HG03139 (cell line): ENCODE measurements at regions not wholly inside any gene's neighbourhood (a gene's known extent, or its start where the extent isn't known, plus 50 kb on each side); places are given as distances from the start of the nearest gene placed in this dataset.
"Not testable (repeated sequence)": the region's sequence is repeated elsewhere in the genome, so short reads cannot be mapped to it uniquely, and the experiment has no call there.

Experiments used
- ATAC-seq: cut with Tn5 transposase; IDR thresholded peaks from one replicate; pipeline ENCODE4 v1.9.1; 2021; ENCODE audit not compliant: unreplicated experiment

DNA sequence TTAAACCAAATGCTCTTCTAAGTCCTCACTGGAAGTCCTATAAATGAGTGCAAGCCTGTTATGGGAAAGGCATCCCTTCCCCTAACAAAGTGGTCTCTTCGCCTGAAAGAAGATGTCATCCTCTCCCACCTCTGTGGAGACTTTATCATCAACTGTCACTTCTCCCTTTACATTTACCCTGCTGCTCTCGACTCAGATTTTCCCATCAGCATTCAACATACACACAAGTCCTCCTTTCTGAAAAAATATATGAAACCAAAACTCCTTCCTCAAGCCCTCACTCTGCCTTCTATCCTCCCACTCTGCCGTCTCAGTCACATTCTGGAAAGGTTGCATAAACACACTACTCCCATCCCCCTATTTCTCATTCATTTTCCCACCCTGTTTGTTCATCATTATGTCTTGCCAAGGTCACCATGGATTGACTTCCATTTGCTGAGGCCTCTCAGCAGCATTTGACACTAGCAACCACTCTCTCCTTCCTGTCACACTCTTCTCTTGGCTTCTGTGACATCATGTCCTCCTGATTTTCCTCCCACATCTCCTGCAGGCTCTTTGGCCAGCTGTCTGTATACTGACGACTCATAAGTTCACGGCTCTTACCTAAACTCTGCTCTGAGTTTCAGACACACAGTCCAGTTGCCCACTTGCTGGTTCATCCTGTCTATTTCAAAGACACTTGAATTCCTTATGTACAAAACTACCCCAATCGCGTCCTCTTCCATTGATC, 70.3 kb upstream of the SMAD3 start:
- ATAC-seq = no peak

DNA sequence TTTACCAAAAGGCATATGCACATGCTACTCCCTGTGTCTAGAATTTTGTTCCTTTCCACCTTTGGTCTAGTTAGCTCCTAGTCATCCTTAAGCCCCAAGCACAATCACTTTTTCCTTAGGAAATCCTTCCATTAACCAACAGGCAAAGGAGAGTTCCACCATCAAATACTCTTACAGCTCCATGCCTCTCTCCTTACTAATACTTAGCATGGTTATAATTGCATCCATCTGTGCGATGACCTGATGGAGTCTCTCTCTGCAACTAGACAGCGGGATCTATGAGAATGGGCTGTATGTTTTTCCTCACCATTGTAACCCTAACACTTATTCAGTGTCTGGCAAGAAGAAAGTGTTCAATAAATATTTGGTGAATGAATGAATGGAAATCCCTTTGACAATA, 69.3 kb upstream of the SMAD3 start:
- no peak for ATAC-seq

DNA sequence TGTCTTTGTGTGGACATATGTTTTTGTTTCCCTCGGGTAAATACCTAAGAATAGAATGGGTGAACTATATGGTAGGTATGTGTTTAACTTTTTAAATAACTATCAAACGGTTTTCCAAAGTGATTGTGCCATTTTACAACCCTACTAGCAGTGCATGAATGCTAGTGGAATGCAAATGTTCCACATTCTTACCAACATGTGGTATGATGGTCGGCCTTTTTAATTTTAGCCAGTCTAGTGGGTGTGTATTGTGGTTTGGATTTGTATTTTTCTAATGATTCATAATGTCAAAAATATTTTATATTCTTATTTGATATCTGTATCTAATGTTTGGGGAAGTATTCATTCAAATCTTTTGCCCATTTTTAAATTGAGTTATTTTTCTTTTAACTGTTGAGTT, 68.2 kb upstream of the SMAD3 start:
- no peak for ATAC-seq

DNA sequence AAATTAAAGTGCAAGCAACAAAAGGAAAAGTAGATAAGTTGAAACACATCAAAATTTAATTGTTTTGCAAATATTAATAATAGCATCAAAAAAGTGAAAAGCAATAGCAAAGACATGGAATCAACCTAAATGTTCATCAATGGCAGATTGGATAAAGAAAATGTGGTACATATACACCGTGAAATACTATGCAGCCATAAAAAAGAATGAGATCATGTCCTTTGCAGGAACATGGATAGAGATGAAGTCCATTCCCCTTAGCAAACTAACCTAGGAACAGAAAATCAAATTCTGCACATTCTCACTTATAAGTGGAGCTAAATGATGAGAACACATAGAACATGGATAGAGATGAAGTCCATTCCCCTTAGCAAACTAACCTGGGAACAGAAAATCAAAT, 67.2 kb upstream of the SMAD3 start:
- ATAC-seq = not testable (repeated sequence)

DNA sequence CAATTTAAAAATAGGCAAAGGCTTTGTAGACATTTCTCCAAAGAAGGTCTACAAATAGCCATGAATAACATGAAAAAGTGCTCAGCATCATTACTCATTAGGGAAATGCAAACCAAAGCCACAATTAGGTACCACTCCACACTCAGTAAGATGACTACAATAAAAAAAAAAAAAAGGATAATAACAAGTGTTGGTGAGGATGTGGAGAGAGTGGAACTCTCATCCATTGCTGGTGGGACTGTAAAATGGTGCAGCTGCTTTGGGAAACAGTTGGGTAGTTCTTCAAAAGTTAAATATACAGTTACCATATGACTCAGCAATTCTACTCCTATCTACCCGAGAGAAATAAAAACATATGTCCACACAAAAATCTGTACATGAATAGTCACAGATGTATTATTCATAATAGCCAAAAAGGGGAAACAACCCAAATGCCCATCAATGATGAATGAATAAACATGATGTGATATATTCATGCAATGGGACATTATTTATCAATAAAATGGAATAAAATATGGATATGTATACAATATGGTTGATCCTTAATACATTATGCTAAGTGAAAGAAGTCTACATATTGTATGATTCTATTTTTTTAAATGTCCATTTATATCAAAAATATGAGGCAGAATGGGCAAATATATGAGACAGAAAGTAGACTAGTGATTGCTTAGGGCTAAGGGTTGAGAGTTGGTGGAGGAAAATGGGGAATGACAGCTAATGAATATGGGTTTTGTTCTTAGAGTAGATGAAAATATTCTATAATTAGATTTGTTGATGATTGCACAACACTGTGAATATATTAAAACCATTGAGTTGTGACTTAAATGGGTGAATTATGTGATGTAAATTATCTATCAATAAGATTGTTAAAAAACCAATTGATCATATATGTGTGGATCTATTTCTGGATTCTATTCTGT, 66.1 kb upstream of the SMAD3 start:
- ATAC-seq = no peak

DNA sequence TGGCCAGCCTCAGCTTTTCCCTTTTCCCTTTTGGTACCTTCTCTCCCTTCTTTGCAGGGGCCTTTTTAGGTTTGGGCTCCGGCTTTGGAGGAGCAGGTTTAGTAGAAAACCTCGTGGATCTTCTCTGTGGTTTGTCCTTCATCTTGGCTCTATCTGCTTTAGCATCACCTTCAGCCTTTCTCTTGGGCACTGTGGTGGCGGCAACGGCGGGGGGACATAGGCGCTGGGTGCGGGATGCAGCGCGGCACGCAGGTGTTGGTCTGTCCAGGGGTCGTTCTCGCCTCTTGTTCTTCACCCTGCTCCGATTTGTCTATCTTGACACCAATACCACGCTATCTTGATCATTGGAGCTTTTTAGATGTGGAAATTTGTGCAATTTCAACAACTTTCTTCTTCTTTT, 64.5 kb upstream of the SMAD3 start:
- ATAC-seq = no peak

DNA sequence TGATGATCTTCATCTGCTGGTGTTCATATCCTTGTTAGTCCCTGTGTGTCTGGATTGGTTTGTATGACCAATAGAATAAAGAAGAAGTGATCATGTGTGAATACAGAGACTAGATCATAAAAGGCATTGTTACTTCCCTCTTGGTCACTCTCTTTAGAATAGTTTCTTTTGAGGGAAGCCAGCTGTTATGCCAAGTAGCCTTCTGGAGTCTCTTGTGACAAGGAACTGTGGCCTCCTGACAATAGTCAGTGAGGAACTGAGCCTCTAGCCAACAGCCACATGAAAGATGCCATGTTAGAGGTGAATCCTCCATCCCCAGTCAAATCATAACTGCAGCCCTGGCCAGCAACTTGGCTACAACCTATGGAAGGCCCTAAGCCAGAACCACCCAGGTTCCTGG, 63.0 kb upstream of the SMAD3 start:
- ATAC-seq = no peak

DNA sequence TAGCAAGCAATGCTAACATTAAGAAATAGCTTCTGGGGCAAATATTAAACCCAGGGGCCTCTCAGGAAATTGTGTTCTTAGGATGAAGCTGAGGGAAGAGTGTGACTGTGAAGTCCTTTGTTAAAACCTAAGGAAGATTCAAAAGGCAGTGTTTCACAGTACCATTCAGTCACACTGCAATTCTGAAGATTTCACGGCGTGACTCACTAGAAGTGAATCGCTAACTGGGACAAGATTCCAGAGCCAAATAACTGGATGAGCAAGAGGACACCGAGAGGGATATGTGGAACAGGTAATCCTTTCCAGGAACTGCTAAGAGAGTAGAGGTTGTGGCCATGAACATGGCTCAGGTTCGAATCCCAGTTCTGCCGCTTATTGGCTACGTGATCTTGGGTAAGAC, 61.8 kb upstream of the SMAD3 start:
- ATAC-seq = no peak

DNA sequence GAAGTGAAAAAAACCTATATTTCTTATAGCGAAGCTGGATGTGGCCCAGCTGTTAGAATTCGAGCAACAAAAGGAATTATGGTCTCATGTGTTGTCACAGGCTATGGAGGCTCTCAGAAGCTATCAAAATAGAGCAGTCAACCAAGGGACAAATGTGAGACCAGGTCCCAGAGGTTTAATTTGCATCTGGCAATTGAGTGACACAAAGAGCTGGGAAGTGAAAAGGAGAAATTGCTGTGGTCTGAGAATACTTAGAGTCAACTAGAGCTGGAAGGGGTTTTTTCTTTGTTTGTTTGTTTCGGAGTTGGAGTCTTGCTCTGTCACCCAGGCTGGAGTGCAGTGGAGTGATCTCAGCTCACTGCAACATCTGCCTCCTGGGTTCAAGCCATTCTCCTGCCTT, 61.3 kb upstream of the SMAD3 start:
- ATAC-seq = no peak

DNA sequence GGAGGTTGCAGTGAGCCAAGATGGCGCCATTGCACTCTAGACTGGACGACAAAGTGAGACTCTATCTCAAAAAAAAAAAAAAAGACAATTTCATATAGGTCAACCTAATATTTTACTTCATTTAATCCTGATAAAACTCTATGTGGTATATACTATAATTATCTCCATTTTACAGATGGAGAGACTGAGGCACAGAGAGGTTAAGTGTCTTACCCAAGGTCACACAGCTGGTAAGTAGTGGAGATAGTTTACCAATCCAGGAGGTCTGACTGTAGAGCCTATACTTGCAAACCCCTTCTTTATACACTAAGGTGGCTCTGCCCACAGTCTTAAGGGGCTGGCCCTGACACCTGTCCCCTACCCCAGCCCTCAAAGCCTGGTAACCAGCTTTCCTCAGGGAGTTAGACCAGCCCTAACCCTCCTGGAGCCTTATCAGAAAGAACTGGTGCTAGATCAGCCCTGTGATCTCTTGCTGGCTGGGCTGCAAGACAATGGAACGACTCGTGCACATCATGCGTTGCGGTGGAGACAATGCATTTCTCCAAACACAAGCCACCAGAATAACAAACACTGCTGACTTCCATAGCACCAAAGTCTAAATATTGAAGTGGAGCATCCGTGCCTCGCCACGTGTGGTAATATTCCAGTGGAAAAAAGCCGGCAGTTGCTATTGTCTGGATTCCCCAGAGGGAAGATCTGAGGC, 60.0 kb upstream of the SMAD3 start:
- no peak for ATAC-seq

DNA sequence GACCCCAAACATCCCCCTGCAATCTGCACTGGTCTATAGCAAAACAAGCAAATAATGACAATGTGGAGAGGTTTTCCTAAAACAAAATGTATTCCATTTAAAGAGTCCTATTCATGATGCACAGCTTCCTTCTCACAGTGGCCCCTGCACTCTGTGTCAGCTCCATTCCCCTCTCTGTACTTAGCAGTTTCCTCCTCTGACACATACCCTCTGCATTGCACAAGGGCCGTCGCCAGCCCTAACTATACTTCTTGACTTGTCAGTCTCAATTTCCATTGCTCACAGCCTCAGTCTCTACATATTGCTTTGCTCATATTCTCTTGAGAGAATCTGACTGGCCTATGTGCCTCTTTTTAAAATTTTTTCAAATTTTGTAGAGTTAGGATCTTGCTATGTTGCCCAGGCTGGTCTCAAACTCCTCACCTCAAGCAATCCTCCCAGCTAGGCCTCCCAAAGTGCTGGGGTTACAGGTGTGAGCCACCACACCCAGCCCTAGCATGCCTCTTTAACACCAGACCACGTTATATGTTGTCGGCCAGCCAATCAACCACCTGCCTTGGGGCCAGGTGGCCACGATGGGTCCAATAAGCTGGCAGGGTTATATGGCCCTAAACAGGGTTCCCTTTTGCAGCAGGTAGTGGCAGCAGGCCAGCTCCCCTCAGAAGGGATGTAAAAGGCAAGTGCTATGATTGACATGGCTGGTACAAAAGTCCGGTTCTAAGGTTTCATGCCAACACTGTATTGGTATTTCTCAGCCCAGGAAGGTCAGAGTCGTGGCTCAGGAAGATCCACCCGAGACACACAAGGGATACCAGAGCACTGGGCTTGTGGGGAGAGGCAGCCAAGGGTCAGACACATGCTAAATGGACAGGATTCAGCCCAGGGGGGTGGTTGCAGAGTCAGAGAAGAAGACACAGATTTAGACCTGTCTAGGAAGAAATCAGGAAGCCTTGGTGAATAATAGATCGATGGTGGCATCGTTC, 59.0 kb upstream of the SMAD3 start:
- no peak for ATAC-seq

DNA sequence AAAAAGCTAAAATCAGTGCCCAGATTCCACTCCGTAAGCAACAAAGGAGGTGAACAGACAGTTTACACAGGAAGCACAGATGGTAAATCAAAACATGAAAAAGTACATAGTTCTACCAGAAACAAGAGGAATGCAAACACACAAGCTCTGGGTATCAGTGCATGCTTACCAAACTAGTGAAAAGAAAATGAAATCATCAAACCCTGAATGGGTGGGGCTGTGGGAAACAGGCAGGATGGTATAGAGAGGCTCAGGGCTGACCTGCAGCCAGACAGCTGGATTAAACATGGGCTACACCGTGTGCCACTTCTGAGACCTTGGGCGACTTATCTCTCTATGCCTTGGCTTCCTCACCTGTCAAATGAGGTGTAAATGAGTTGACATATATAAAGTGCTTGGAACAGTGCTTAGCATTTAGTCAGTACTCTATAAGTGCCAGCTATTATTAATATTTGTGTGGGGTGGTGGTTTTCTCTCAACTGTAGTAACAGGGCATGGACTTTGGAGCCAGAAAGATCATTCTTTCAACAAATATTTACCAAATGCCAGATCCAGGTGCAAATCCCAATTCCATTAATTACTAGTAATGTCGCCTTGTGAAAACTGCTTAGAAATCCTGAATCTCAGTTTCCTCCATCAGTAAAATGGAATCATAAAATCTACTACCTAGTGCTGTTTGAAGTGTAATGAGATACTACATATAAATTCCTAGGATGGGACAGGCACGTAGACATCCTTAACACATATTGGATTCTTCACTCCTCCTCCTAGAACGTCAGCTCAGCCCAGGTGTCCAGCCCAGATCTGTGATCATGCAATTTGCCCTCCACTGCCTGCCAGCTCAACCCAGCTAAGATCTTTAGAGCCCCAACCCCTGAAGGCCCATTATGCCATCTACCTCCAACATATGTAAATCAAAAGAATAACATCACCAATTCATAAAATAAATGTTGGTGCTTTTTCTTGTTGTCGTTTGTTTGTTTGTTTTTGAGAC, 55.5 kb upstream of the SMAD3 start:
- no peak for ATAC-seq

DNA sequence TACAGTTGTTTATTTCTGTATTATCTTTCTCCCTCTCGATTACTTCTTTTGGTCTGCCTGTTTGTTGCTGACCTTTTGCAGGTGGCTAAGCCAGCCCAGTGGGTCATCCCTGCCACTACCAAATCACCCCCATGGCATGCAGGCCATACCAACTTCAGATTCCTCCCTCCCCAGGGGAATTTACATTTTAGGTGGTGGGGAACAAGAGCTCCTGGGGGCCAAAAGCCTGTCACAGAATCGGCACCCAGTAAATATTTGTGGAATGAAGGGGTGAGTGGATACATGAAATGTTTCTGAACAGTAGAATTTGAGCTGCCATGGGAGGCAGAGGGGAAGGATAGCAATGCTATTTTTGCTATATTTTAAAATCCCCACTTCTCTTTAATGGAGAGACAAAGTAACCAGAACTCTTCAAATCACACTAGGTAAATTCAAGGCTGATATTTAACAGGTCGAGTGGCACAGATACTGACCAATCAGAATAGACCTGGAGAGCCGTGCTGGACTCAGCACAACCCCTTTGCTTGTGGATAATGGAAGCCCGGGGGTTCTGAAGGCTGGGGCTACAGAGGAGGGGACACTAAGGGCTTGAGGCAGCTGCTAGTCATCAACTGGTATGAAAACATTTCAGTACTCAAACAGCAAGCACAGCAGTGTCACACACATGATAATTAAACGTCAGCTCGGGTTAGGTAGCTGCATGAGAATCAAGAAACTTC, 54.3 kb upstream of the SMAD3 start:
- ATAC-seq = no peak

DNA sequence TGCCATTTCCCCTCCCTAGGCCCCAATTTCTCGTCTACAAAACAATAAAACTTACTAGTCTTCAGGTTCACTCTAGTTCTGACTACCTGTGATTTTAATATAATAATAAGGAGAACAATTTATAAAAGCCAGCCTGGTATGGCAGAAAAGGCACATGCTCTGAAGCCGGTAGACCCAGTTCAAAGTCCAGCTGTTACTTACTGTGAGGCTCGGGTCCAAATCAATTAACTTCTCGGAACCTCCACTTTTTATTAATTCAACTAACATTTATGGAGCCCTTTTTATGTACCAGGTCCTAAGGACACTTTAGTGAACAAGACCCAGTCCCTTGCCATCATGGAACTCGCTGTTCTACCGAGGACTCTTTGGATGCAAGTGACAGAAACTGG, 53.8 kb upstream of the SMAD3 start:
- no peak for ATAC-seq

DNA sequence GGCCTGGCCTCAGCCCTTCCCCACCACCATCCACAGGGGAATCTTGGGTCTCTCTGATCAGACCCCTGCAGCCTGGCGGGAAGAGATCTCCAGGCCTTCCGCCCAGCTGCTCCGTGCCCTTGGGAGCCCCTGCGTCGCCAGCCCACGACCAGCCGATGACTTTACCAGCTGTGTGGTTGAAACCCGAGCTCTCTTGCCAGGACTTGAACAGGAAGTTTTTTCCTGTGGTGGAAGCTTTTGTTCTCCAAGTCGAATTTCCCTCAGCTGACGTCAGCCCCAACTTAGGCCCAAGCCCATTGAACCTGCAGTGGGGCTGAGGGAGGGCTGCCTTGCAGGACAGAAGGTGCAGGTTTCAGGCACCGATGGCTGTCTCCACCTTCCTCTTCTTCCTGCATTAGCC, 51.7 kb upstream of the SMAD3 start:
- no peak for ATAC-seq
